Thymus (tissue), 11 donors: ENCODE measurements at regions not wholly inside any gene's neighbourhood (a gene's known extent, or its start where the extent isn't known, plus 50 kb on each side); places are given as distances from the start of the nearest gene placed in this dataset.
A peak's percentile ranks its signal among the peaks of the same experiment; 100 is the strongest.
"Not testable (repeated sequence)": the region's sequence is repeated elsewhere in the genome, so short reads cannot be mapped to it uniquely, and the experiment has no call there.

ENCODE experiments used
- DNase-seq, 9 donors: peaks; one replicate each; pipeline ENCODE4 v3.0.0-alpha.2; 2013; ENCODE audit warnings: low spot score in 9 of 9, low read depth in 6 of 9, missing footprints in 1 of 9
- H3K27ac ChIP-seq, 2 donors: one replicate each; pipeline ENCODE4 v1.5.1; 2013; ENCODE audit warnings: control low read depth in 1 of 2, low read depth in 1 of 2, low read length in 1 of 2, mild to moderate bottlenecking in 1 of 2, moderate library complexity in 1 of 2
- H3K27me3 ChIP-seq, 2 donors: one replicate each; pipeline ENCODE4 v1.5.1; 2013; ENCODE audit warnings: low read length in 1 of 2; ENCODE audit not compliant: control insufficient read depth in 2 of 2, insufficient read depth in 1 of 2
- H3K36me3 ChIP-seq, 2 donors: one replicate each; pipeline ENCODE4 v1.5.1; 2013; ENCODE audit warnings: low read length in 1 of 2, mild to moderate bottlenecking in 1 of 2, moderate library complexity in 1 of 2; ENCODE audit not compliant: control insufficient read depth in 2 of 2, insufficient read depth in 2 of 2
- H3K4me1 ChIP-seq, 2 donors: one replicate each; pipeline ENCODE4 v1.5.1; 2013; ENCODE audit warnings: low read length in 2 of 2; ENCODE audit not compliant: control insufficient read depth in 2 of 2, insufficient read depth in 2 of 2
- H3K4me3 ChIP-seq, 2 donors: one replicate each; pipeline ENCODE4 v1.5.1; 2013; ENCODE audit warnings: low read length in 2 of 2, control low read depth in 1 of 2, mild to moderate bottlenecking in 1 of 2
- H3K9me3 ChIP-seq, 2 donors: one replicate each; pipeline ENCODE4 v1.5.1; 2013; ENCODE audit warnings: low read length in 1 of 2, mild to moderate bottlenecking in 1 of 2; ENCODE audit not compliant: control insufficient read depth in 2 of 2, insufficient read depth in 1 of 2
- WGBS: extraction: QIAGEN DNeasy Blood & Tissue Kit; methylation state at CpG from one replicate; pipeline ENCODE4 v1.1.7; 2013; 5-methylcytosine and 5-hydroxymethylcytosine counted together
- donor health status: healthy.

- Histone ChIP-seq H3K4me3 (no peak overlapping the region), H3K9me3 (no peaks in the 10 kb centered on the region), H3K27ac (no peak overlapping the region), H3K36me3 (no peaks in the 10 kb centered on the region), H3K4me1 (no peaks in the 10 kb centered on the region), H3K27me3 (peaks cover 0 to 42% of the 10 kb centered on the region in 2 donors)
- no peak for DNase-seq
- WGBS = 92% methylated on average over 3 of the region's 3 CpGs
Measured at GRCh38 chr4:57193209-57193810, 83.1 kb upstream of the IGFBP7 start.

- H3K36me3 ChIP-seq = no peaks in the 10 kb centered on the region
- H3K27me3 ChIP-seq = peaks cover 0 to 38% of the 10 kb centered on the region in 2 donors
- no peaks in the 10 kb centered on the region for H3K9me3 ChIP-seq
- DNase-seq = no peak
- no peaks in the 10 kb centered on the region for H3K4me1 ChIP-seq
- H3K4me3 ChIP-seq = no peak overlapping the region
- 88% methylated on average over 1 of the region's 1 CpG for WGBS
- no peak overlapping the region for H3K27ac ChIP-seq
Measured at GRCh38 chr4:57191523-57192034, 81.4 kb upstream of the IGFBP7 start.

GRCh38 chr4:57190601-57191481 lies 80.7 kb upstream of the IGFBP7 start:
- H3K4me1 ChIP-seq = no peaks in the 10 kb centered on the region
- WGBS = 79% methylated on average over 12 of the region's 12 CpGs
- no peaks in the 10 kb centered on the region for H3K9me3 ChIP-seq
- H3K27ac ChIP-seq = no peak overlapping the region
- no peak overlapping the region for H3K4me3 ChIP-seq
- peak in 4 of 9 donors; percentile 6 to 32 (median 10) for DNase-seq
- peaks cover 0 to 32% of the 10 kb centered on the region in 2 donors for H3K27me3 ChIP-seq
- H3K36me3 ChIP-seq = no peaks in the 10 kb centered on the region

GRCh38 chr4:57187246-57187645 lies 77.1 kb upstream of the IGFBP7 start:
- H3K4me1 ChIP-seq = no peaks in the 10 kb centered on the region
- no peak overlapping the region for H3K4me3 ChIP-seq
- no peaks in the 10 kb centered on the region for H3K9me3 ChIP-seq
- no peak for DNase-seq
- 68% methylated on average over 4 of the region's 4 CpGs for WGBS
- H3K27ac ChIP-seq = no peak overlapping the region
- no peaks in the 10 kb centered on the region for H3K36me3 ChIP-seq
- peaks cover 0 to 2% of the 10 kb centered on the region in 2 donors for H3K27me3 ChIP-seq

- no peaks in the 10 kb centered on the region for H3K36me3 ChIP-seq
- no peak for DNase-seq
- no peak overlapping the region for H3K27ac ChIP-seq
- H3K4me1 ChIP-seq = no peaks in the 10 kb centered on the region
- H3K27me3 ChIP-seq = no peaks in the 10 kb centered on the region
- H3K9me3 ChIP-seq = no peaks in the 10 kb centered on the region
- WGBS = 95% methylated on average over 18 of the region's 18 CpGs
- no peak overlapping the region for H3K4me3 ChIP-seq
Measured at GRCh38 chr4:57184378-57185029, 74.3 kb upstream of the IGFBP7 start.

GRCh38 chr4:57182132-57182874 lies 72.1 kb upstream of the IGFBP7 start:
- Histone ChIP-seq H3K27me3 (no peaks in the 10 kb centered on the region), H3K9me3 (no peaks in the 10 kb centered on the region), H3K4me3 (no peak overlapping the region), H3K4me1 (no peaks in the 10 kb centered on the region), H3K36me3 (no peaks in the 10 kb centered on the region), H3K27ac (no peak overlapping the region)
- WGBS = 91% methylated on average over 8 of the region's 8 CpGs
- DNase-seq = no peak

GRCh38 chr4:57173136-57173535 lies 63.0 kb upstream of the IGFBP7 start:
- not testable (repeated sequence) for H3K36me3 ChIP-seq, DNase-seq
- WGBS = 99% methylated on average over 30 of the region's 30 CpGs

GRCh38 chr4:57172065-57172464 lies 61.9 kb upstream of the IGFBP7 start:
- H3K36me3 ChIP-seq = no peaks in the 10 kb centered on the region
- WGBS = 88% methylated on average over 3 of the region's 3 CpGs
- no peak overlapping the region for H3K4me3 ChIP-seq
- no peak for DNase-seq
- H3K9me3 ChIP-seq = no peaks in the 10 kb centered on the region
- no peaks in the 10 kb centered on the region for H3K4me1 ChIP-seq
- H3K27ac ChIP-seq = no peak overlapping the region
- H3K27me3 ChIP-seq = no peaks in the 10 kb centered on the region

More at GRCh38 chr4:57173136-57173535, 63.0 kb upstream of the IGFBP7 start:
- not testable (repeated sequence) for H3K27me3 ChIP-seq, H3K4me3 ChIP-seq, H3K9me3 ChIP-seq, H3K27ac ChIP-seq, H3K4me1 ChIP-seq
